Amniotic epithelial cell (primary cell): ENCODE measurements at regions not wholly inside any gene's neighbourhood (a gene's known extent, or its start where the extent isn't known, plus 50 kb on each side); places are given as distances from the start of the nearest gene placed in this dataset.

ENCODE experiments used
- DNase-seq: peaks from one replicate; pipeline ENCODE4 v3.0.0-alpha.2; 2010; ENCODE audit warnings: low read depth

DNA sequence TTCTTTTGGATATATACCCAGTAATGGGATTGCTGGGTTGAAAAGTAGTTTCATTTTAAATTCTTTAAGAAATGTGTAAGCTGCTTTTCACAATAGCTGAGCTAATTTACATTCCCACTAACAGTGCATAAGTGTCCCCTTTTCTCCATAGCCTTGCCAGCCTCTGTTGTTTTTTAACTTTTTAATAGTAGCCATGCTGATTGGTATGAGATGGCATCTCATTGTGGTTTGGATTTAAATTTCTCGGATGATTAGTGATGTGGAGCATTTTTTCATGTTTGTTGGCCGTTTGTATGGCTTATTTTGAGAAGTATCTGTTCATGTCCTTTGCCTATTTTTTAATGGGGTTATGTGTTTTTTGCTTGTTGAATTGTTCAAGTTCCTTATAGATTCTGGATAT is 444.3 kb upstream of the ATP11B start:
- DNase-seq = no peak

DNA sequence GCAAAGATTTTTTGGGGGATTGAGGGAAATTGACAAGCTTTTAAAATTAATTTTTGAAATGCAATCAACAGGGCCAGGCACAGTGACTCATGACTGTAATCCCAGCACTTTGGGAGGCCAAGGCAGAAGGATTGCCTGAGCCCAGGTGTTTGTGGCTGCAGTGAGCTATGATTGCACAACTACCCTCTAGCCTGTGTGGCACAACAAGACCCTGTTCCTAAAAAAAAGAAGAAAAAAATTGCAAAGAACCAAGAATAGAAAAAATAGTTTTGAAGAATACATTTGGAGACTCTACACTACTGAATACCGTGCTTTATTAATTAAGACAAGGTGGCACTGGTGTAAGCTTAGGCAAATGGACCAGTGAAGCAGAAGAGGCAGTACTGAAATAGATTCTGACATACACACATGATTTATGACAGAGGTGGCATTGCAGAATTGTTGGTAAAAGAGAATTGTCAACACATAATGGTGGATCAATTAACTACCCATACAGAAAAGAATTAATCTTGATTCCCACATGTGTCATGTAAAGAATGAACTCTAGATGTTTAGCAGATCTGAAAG is 443.3 kb upstream of the ATP11B start:
- DNase-seq = no peak

DNA sequence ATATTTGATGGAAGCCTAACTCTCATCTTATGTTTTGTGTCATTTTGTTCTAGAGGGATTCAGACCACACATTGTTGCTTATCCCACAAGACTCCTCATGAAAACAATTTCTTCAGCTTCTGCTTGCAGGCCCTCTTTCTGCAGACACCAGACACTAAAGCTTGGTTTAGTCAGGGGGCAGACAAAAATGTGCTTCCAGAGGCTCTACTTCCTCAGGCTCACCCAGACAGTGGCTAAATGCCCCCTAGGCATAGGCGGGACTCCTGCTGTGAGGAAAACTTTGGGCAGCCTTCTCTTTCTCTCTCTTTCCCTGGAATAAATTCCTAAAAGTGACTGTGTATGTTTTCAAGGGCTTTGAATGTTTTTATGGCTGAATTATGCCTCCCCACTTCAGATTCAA is 435.4 kb upstream of the ATP11B start:
- no peak for DNase-seq

DNA sequence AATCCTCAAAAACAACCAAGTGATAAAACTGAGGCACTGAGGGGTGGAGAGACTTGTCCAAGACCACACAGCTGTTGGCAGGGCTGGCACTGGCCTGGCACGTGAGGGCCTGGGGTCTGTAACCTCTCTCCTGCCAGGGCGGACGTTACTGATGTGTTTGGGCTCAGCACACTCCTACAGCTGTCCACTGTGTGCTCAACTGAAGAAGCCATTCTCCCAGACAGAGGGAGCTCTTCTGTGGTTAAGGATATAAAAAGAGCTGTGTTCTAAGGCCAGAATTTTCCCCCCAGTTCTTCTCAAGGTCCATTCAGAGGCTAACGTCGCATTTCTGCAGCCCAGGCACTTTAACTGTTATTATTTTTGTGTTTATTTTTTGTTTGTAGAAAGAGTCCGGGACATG is 429.0 kb upstream of the ATP11B start:
- no peak for DNase-seq

DNA sequence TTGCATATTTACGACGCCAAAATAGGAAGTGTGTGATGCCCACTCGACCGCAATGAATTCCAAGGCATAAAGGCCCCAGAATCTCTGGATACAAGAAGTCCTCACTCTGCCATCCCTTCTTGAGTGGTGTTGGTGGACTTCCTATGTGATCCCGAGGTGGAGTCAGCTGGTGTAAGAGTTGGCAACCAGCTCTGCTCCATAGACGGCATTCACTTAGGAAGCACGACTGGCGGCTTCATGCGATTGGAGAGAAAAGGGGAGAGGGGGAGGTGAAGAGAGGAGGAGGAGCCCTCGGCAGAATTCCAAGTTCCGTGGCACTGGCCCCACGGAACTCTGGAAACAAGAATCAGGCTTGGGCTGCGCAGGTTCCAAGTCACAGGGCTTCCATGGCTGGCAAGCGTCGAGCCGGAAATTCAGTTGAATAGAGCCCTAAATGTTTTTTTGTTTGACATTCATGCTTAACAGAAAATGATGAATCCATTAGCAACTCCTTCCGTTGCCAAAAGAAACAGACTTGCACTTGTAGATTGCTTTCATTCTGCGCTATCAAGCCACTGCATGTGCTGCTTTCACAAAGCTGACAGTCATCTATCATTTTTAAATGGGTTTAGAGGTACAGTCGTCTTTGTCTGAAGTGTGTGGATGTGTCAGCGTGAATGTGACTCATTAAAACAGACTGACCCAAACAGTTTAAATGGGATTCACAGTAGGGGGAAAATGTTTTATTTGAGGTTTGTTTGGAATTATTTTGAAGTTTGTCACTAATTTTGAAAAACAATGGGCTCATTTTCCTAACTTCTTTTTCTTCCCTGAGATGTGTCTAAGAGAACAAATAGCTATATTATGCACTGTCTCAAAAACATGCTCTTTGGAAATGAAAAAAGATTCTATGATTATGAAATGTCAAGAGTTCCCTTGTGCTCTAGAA is 428.3 kb upstream of the ATP11B start:
- DNase-seq = no peak

DNA sequence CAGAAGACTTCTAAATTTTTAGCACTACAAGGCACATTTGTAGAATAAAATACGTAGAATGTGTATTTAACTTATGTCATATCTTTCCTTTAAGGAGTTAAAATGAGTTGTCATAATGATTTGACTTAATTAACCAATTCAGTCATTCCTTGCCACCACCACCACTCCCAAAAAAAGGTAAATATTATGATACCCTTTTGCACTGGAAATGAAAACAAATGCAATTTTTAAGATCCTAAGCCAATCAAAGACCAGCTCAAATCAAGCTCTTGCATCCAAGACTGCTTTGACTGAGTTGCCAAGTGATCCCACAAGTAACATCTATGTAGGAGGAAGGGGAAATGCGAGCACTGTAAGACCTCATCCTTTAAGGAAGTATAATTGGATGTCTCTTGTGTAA is 426.6 kb upstream of the ATP11B start:
- DNase-seq = no peak

DNA sequence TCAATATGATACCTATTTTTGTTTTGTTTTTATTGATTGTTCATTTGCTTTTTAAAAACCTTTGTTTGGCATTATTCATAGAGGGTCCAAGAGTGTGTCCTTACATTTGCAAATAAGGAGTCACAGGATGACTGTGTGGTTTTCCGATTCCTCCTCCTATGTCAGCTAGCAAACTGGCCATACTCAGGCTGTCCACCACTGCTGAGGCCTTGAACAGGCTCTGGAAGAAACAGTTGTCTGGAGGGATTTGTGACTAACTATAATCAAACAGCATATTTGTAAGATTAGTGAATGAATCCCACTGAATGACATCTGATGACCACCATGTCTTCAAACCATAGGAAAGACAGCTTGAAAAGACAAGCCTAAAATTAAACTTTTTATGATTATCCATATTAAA is 423.4 kb upstream of the ATP11B start:
- DNase-seq = no peak

DNA sequence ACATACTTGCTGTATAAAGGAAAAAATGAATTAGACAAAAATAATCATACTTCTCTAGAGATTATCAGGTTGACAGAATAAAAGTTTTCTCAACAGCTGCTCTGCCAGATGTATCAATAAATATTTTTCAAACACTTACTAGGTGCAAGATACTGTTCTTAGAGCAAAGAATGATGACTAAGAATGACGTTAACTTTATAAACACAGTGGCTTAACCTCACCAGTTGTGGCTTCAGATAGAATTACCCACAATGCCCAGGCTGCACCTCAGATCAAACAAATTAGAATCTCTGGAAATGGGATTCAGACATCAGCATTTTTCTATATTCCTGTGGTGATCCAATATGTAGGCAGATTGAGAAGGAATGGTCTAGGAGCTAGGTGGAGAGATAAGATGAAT is 422.4 kb upstream of the ATP11B start:
- DNase-seq = no peak

DNA sequence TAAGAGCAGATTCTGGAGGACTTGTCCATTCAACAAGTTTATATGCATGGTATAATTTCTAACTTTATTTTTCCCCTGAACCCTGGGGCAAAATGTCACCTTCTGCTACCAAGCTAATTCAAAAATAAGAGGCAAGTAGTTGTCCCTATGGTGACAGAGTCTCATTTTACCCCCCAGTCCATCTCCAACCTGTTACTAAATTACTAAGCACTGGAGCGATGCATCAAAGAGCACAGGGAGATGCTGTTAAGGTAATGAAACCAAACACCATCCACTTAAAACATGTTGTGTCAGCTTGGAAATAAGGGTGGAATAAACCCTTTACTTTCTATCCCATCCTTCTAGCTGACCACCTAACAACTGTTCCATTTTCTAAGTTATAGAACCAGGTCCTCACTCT is 417.4 kb upstream of the ATP11B start:
- no peak for DNase-seq

DNA sequence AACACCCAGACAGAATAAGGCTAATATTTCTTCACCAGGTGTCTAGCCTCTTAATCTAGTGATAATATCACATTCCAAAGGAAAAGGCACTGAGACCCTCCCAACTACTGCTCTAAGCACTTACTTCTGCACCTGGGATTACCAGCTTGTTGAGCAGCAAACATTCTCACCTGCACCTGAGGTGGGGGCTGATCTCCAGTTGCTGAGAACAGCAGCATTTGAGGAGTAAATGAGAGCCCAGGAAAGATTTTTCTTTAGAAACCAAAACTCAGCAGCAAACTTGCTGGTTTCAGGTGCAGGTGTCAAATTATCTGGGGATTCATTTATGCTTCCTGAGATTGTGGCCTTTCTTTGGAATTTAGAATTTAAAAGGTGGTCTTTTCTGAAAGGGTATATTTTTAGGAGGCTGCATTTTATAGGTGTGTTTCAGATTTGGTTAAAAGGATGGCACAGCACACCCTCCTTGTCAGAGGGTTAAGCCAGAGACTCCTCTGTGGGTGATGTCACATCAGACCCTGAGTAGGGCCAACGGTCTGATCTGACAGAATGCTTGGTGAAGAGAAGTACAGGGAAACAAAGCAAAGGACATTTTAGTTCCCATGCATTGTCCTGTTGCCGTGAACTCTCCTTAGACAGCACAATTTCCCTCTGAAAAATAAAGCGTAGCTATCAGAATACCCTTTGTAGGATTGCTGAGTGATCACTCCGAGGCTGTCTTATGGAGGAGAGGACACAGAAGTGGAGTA is 411.0 kb upstream of the ATP11B start:
- no peak for DNase-seq

DNA sequence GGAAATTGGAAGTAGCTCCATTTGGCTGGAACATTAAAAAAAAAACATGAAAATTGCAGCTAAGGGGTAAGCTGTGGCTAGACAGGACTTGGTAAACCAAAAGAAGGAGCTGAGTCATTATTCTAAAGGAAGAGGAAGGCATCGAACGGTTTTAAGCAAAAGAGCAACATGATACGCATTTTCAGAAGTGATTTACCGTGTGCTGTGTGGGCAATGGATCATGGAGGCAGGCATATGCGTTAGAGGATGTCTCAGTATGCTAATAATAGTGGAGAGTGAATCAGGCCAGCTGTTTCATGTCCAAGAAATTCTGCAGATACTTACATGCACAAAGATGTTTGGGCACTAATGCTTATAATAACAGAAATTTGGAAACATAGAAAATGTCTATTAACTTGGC is 409.1 kb upstream of the ATP11B start:
- DNase-seq = no peak

DNA sequence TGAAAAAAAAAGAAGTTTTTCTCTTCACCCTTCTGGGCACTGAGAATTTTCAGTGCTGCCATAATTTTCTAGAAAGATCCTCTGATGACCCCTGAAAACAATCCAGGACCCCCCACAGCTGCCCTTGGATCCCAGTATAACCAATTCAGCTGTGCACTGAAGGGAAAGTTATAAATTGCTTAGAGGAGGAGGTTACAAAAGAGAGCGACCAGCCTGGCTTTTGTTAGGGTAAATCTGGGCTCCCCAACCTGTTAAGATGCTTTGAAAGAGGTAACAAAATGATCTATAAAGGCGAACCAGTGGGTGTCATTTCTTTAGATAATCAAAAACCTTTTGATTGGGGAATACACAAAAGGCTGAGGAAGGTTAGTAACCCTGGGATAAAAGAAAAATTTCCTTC is 407.9 kb upstream of the ATP11B start:
- DNase-seq = no peak

DNA sequence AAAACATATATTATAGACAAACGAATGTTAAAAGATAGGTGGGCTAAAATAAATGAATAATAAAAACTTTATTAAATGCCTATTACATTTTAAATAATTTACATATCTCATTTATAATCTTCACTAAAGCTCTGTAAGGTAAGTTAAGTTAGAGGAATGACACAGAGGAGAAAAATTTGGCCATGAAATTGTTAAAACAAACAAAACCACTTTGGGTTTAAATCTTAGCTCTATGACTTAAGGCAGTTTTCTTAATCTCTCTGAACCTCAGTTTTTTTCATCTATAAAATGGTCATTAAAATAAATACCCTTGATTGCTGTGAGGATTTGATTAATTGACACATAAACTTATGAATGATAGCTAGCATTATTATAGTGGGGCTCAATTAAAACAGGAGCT is 404.8 kb upstream of the ATP11B start:
- DNase-seq = no peak

DNA sequence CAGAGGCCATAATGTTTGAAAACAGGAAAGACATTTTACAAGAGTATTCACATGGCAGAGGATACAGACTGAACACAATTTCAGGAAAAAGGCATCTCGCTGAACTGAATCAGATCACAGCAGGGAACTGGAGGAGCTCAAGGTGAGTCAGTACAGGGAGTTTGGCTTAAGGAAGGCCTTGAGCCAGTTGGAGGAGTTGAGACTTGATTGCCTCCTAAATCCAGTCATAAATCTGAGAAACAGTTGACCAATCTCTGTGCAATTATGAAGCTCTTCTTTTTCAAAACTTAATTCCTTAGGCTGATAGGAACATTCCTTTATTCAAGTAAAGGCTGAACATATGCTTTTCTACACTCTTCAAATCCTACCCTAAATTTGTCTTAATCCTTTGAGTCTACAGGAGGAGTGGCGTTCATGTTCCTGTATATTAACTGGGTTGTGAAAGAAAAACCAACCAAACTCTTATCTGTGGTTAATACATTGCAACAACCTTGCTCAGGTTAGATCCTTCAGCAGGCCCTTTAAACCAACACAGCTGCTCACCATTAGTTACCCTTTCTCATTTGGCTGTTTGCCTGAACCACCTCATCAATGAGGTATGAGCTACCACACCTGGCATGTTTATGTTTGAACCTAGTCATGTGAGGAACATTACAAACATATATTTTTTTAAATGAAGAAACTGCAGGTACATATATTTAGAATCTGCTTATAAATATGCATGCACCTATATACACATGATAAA is 404.1 kb upstream of the ATP11B start:
- DNase-seq = no peak

DNA sequence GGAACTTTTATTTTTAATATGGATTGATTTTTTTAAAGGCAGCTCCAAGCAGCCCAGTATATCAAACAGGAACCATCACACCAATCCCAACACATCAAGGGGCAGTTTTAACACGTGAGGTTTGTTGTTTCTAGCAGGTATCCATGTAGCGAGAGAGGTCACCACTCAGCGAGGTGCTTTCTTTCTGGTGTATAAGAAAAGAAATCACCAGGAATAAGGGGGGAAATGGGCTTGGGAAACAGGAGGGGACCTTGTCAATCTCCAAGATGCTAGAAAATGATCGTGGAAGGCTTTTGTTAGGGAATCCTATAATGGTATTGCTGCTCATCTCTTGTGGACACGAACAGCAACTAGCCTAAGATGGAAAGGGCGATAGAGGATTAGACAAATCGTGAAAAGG is 402.9 kb upstream of the ATP11B start:
- no peak for DNase-seq

DNA sequence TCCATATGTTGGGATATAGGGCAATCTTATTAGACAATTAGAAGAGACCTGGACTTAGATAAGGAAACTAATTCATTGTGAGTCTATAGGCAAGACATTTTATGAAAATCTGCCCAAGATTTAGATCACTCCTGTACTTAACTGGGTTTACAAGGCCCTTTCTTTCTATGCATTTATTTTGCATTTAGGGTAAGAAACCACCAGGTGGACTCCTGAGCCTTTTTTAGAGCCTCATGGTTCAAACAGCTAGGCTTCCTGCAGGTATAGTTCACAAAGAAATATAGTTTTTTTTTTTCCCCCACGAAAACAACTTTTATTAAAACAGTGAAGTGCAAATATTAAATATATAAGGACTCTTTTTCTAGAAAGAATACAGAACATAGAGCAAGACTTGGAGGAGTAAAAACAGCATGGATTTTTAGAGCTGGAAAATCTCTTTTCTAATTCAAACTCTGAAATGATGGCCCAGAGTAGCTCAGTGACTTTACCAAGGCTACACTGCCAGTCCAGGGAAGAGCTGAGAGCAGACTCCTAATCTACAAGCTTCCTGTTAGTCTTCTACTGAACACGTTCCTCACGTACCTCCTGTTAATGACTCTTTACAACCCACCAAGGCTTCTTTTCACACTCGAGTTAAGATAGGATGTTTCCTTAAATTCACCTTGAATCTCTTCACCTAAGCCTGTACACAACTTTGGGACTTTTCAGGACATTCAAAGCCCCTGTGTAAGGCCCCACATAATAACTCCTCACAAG is 400.9 kb upstream of the ATP11B start:
- DNase-seq = no peak

DNA sequence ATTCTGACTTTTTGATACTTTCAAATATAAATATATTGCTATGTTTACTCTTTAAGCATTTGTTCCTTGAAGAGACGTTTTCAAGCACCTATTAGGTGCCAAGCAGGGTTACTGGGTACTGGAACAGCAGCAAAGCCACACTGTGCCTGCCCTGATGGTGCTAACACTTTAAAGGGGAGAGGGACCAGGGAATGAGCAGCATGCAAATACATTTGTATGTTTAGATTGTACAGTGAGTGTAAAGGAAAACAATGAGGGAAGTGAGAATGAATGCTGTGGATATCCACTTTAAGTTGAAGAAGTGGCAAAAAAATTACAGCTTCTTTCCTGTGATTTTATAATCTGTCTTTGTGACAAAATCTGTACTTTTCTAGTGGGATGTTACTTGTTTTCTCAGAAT is 400.2 kb upstream of the ATP11B start:
- no peak for DNase-seq

DNA sequence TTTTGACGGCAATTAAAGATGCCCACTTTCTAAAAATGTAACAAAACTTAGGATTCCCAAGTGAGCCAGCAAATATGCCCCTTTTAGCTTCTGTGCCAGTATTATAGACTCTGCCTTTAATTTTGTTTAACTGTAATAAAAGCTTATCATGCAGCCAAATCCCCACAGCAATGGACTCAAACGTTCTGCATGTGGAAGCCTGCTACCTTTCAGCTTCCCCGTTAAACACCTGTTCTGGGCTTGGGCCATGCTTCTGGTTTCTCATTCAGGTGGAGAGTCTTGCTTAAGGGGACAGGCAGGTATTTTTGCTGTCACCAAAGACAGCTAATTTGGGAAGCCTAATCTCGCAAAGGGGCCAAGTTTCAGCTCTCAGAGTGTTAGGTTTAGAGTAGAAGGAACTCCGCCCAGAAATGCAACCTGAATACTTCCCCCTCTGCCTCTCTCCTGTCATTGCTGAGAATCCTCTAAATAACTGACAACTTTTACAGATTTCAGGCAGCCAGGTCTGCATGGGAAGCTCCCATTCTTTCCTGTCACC is 399.4 kb upstream of the ATP11B start:
- DNase-seq = no peak

DNA sequence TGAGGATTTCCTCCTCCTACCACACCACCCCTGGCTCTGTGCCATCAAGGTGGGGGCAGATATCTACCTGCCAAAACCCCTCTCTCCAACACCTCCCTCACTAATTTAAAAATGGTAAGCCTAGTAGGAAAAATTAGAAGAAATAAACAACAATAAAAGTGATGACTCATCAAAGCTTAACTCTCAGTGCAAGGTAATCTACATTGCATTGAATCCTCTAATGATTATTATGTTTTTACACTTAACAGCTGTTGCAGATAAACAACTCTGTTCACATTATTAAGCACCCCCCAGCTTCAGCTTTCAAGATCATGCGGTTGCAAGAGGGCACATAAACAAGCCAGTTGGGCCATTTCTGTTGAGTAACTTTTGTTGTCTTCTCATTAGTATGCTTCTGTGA is 396.1 kb upstream of the ATP11B start:
- no peak for DNase-seq

DNA sequence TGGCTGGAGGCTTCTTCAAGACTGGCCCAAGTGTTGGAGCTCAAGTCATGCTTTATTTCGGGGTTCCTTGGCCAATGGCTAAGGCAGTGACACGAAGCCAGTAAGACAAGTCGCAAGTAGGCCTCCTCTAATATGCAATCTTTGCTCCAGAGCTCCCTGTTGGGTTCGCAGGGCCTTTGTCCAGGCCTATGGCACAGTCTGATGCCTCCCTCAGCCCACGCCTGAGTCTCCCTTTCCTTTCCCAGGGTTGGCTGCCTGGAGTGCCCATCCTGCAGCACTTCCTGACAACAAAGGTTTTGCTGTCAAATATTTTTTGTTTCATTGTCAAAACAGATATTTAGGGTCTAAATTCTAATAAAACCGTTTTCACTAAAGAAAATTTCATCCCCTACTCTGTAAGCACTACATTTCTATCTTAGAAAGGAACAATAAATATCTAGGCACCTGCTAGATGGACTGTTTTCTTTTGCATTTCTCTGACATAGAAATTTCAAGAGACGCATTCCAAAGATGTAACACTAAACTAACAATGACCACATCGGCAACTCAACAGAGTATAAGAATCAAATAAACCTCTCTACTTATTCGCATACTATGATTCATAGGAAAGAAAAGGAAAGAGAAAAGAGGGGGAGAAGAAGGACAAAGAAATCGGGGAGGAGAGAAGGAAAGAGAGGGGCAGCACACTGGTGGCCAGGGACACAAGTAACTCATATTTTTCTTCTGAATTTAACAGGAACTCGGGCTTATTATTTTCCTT is 393.1 kb upstream of the ATP11B start:
- DNase-seq = no peak

DNA sequence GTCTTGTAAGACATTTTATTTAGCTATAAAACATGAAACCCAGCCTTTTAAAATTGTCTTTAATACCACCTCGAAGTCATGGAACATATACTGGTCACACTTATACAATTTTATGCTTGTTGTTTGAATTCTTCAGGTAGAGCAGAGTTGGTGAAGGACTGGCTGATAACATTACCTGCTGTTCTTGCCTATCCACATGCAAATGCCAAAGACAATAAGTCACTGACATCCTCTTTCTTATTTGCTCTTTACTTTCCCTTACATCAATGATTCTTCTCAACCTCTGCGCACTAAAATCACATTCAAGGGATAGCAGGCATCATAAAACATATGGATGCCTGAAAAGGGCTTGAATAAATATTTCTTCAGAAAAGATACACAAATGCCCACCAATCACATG is 392.5 kb upstream of the ATP11B start:
- no peak for DNase-seq
